H9 (cell line): ENCODE measurements at regions not wholly inside any gene's neighbourhood (a gene's known extent, or its start where the extent isn't known, plus 50 kb on each side); places are given as distances from the start of the nearest gene placed in this dataset.
A peak's percentile ranks its signal among the peaks of the same experiment; 100 is the strongest.

Experiments used
- DNase-seq: peaks from one replicate; pipeline ENCODE4 v3.0.0-alpha.2; 2017
- H2AFZ ChIP-seq: one replicate; pipeline ENCODE4 v1.6.1; 2013; ENCODE audit warnings: mild to moderate bottlenecking, low read length, control low read depth, moderate library complexity
- H2AK5ac ChIP-seq: 2 replicates; pipeline ENCODE4 v1.6.1; 2013; ENCODE audit warnings: low read length, control low read depth, mixed read lengths; ENCODE audit not compliant: insufficient read length
- H2BK120ac ChIP-seq: one replicate; pipeline ENCODE4 v1.6.1; 2013; ENCODE audit warnings: low read depth, mild to moderate bottlenecking, low read length, control low read depth, inconsistent platforms; ENCODE audit not compliant: poor library complexity, severe bottlenecking
- H2BK12ac ChIP-seq: 2 replicates; pipeline ENCODE4 v1.6.1; 2013; ENCODE audit warnings: low read length, control low read depth, mixed read lengths, low read depth; ENCODE audit not compliant: insufficient read length
- H2BK15ac ChIP-seq: 2 replicates; pipeline ENCODE4 v1.6.1; 2013; ENCODE audit warnings: low read depth, low read length, control low read depth
- H2BK20ac ChIP-seq: one replicate; pipeline ENCODE4 v1.6.1; 2013; ENCODE audit warnings: low read depth, mild to moderate bottlenecking, low read length, control low read depth, inconsistent platforms; ENCODE audit not compliant: poor library complexity, severe bottlenecking
- H2BK5ac ChIP-seq: 2 replicates; pipeline ENCODE4 v1.6.1; 2013; ENCODE audit warnings: low read length, control low read depth, mixed read lengths; ENCODE audit not compliant: insufficient read length
- H3K14ac ChIP-seq: 2 replicates; pipeline ENCODE4 v1.6.1; 2013; ENCODE audit warnings: low read length, control low read depth; ENCODE audit not compliant: insufficient read depth
- H3K18ac ChIP-seq: 2 replicates; pipeline ENCODE4 v1.6.1; 2013; ENCODE audit warnings: low read depth, mild to moderate bottlenecking, mixed read lengths, low read length, control low read depth; ENCODE audit not compliant: insufficient read length
- H3K23ac ChIP-seq: 2 replicates; pipeline ENCODE4 v1.6.1; 2013; ENCODE audit warnings: low read length, control low read depth, mixed read lengths, low read depth; ENCODE audit not compliant: insufficient read length
- H3K23me2 ChIP-seq: 2 replicates; pipeline ENCODE4 v1.6.1; 2013; ENCODE audit warnings: low read depth, mild to moderate bottlenecking, mixed read lengths, low read length, control low read depth; ENCODE audit not compliant: insufficient read length, poor library complexity, severe bottlenecking
- H3K27ac ChIP-seq: 2 replicates; pipeline ENCODE4 v1.5.1; 2013; ENCODE audit warnings: low read length, control low read depth, mixed read lengths, low read depth; ENCODE audit not compliant: insufficient read length
- H3K27me3 ChIP-seq: 2 replicates; pipeline ENCODE4 v1.6.1; 2013; ENCODE audit warnings: low read length, control low read depth, inconsistent platforms; ENCODE audit not compliant: insufficient read depth
- H3K4ac ChIP-seq: 2 replicates; pipeline ENCODE4 v1.6.1; 2013; ENCODE audit warnings: low read depth, mild to moderate bottlenecking, control low read depth, inconsistent platforms, low read length, moderate library complexity
- H3K4me1 ChIP-seq: 2 replicates; pipeline ENCODE4 v1.6.1; 2013; ENCODE audit warnings: low read length, control low read depth, inconsistent platforms; ENCODE audit not compliant: insufficient read depth
- H3K4me2 ChIP-seq: 2 replicates; pipeline ENCODE4 v1.6.1; 2013; ENCODE audit warnings: low read length, control low read depth, mixed read lengths; ENCODE audit not compliant: insufficient read length, insufficient read depth
- H3K56ac ChIP-seq: 2 replicates; pipeline ENCODE4 v1.6.1; 2013; ENCODE audit warnings: low read depth, mild to moderate bottlenecking, mixed read lengths, low read length, control low read depth; ENCODE audit not compliant: insufficient read length
- H3K79me1 ChIP-seq: 2 replicates; pipeline ENCODE4 v1.6.1; 2013; ENCODE audit warnings: low read depth, mild to moderate bottlenecking, moderate library complexity, low read length, control low read depth, inconsistent platforms; ENCODE audit not compliant: insufficient read depth, poor library complexity, severe bottlenecking
- H3K79me2 ChIP-seq: 2 replicates; pipeline ENCODE4 v1.6.1; 2013; ENCODE audit warnings: low read length, control low read depth, inconsistent platforms; ENCODE audit not compliant: insufficient read depth
- H3K9ac ChIP-seq: 2 replicates; pipeline ENCODE4 v1.6.1; 2013; ENCODE audit warnings: low read length, control low read depth, mixed read lengths; ENCODE audit not compliant: insufficient read length; ENCODE audit errors: extremely low read depth
- H3K9me3 ChIP-seq: one replicate; pipeline ENCODE4 v1.6.1; 2013; ENCODE audit warnings: low read depth, low read length, inconsistent platforms; ENCODE audit not compliant: control insufficient read depth
- H3T11ph ChIP-seq: one replicate; pipeline ENCODE4 v1.6.1; 2013; ENCODE audit warnings: mild to moderate bottlenecking, low read length, control low read depth, inconsistent platforms
- H4K20me1 ChIP-seq: one replicate; pipeline ENCODE4 v1.6.1; 2013; ENCODE audit not compliant: control insufficient read depth, insufficient read length, insufficient read depth
- H4K5ac ChIP-seq: 2 replicates; pipeline ENCODE4 v1.6.1; 2013; ENCODE audit warnings: low read depth, mild to moderate bottlenecking, mixed read lengths, low read length, control low read depth; ENCODE audit not compliant: insufficient read length
- H4K8ac ChIP-seq: replicated peaks from 2 replicates; pipeline ENCODE4 v1.6.1; 2013; ENCODE audit warnings: low read length, control low read depth, mixed read lengths, low read depth; ENCODE audit not compliant: insufficient read length
- H4K91ac ChIP-seq: 2 replicates; pipeline ENCODE4 v1.6.1; 2013; ENCODE audit warnings: low read depth, mild to moderate bottlenecking, moderate library complexity, mixed read lengths, low read length, control low read depth; ENCODE audit not compliant: insufficient read length
- H3K27ac Mint-ChIP-seq, 3 experiments: 2 replicates in 2 of 3; 3 replicates in 1 of 3; pipeline ENCODE4 v1.8.0; 2020 to 2021; ENCODE audit warnings: mixed read lengths in 3 of 3, mild to moderate bottlenecking in 1 of 3, moderate library complexity in 1 of 3
- H3K27me3 Mint-ChIP-seq: 2 replicates; pipeline ENCODE4 v1.8.0; 2021; ENCODE audit warnings: low read depth, mild to moderate bottlenecking, moderate library complexity, mixed read lengths
- H3K36me3 Mint-ChIP-seq, 3 experiments: 2 replicates in 2 of 3; 3 replicates in 1 of 3; pipeline ENCODE4 v1.8.0; 2020 to 2021; ENCODE audit warnings: low read depth in 3 of 3, mixed read lengths in 3 of 3; ENCODE audit not compliant: insufficient read depth in 1 of 3
- H3K4me1 Mint-ChIP-seq, 2 experiments: 2 replicates each; pipeline ENCODE4 v1.8.0; 2020; ENCODE audit warnings: mixed read lengths in 2 of 2
- H3K4me3 Mint-ChIP-seq, 2 experiments: 2 replicates in 1 of 2; 3 replicates in 1 of 2; pipeline ENCODE4 v1.8.0; 2020 to 2021; ENCODE audit warnings: mild to moderate bottlenecking in 2 of 2, mixed read lengths in 2 of 2, moderate library complexity in 1 of 2
- H3K9me3 Mint-ChIP-seq, 2 experiments: 2 replicates in 1 of 2; 3 replicates in 1 of 2; pipeline ENCODE4 v1.8.0; 2020; ENCODE audit warnings: mild to moderate bottlenecking in 2 of 2, mixed read lengths in 2 of 2, moderate library complexity in 1 of 2
- CTCF ChIP-seq: fragments of 200-600 bp; sonication (generic); conservative IDR thresholded peaks from 3 replicates; pipeline ENCODE4 v1.8.0; 2021; ENCODE audit warnings: antibody characterized with exemption, mild to moderate bottlenecking
- WGBS: extraction: QIAGEN DNeasy Blood & Tissue Kit; methylation state at CpG from one replicate; pipeline ENCODE4 v1.1.7; 2013; ENCODE audit warnings: missing lambda C conversion rate, low lambda C conversion rate, mixed read lengths; ENCODE audit not compliant: insufficient read length; ENCODE audit errors: extremely low coverage; 5-methylcytosine and 5-hydroxymethylcytosine counted together

- peak overlapping the region in 1 of 3 experiments; percentile 16; a peak in 2 of 7 replicates for H3K27ac Mint-ChIP-seq
- WGBS, result no CpG with 5 or more reads among the region's 7 CpGs
- Histone ChIP-seq H3K4ac (no peak overlapping the region), H2BK12ac (no peak overlapping the region), H3K23ac (no peak overlapping the region), H2BK15ac (no peak overlapping the region), H3K9me3 (no peaks in the 10 kb centered on the region), H3K14ac (no peak overlapping the region), H3K27me3 (no peaks in the 10 kb centered on the region), H4K20me1 (no peaks in the 10 kb centered on the region), H3K56ac (no peak overlapping the region), H4K91ac (no peak overlapping the region), H3K4me2 (no peak overlapping the region), H4K5ac (no peak overlapping the region), H3K79me2 (no peaks in the 10 kb centered on the region), H2BK120ac (no peak overlapping the region), H3T11ph (no peak overlapping the region), H2AK5ac (no peak overlapping the region), H2BK20ac (no peak overlapping the region), H2AFZ (no peak overlapping the region), H3K27ac (no peak overlapping the region), H3K23me2 (no peaks in the 10 kb centered on the region), H3K18ac (no peak overlapping the region), H4K8ac (no peak overlapping the region), H3K4me1 (no peaks in the 10 kb centered on the region), H3K79me1 (no peaks in the 10 kb centered on the region), H3K9ac (no peak overlapping the region), H2BK5ac (no peak overlapping the region)
- no peak for TF ChIP-seq CTCF
- DNase-seq, result no peak
- peaks cover 2 to 6% (median 4%) of the 10 kb centered on the region in 3 experiments; a peak in 2 of 7 replicates for H3K36me3 Mint-ChIP-seq
- H3K9me3 Mint-ChIP-seq, result peaks cover 8 to 10% of the 10 kb centered on the region in 2 experiments; a peak in 3 of 5 replicates
- H3K4me3 Mint-ChIP-seq, result no peak overlapping the region; a peak in 1 of 5 replicates
- H3K4me1 Mint-ChIP-seq, result peaks cover 3 to 9% of the 10 kb centered on the region in 2 experiments
- no peaks in the 10 kb centered on the region; the same call in 1 of the 2 replicates for H3K27me3 Mint-ChIP-seq
These were observed 854.3 kb upstream of the SALL3 start for GRCh38 chr18:78125206-78125896.
